Upper lobe of left lung (tissue), 4 donors: ENCODE measurements at regions not wholly inside any gene's neighbourhood (a gene's known extent, or its start where the extent isn't known, plus 50 kb on each side); places are given as distances from the start of the nearest gene placed in this dataset.

Experiments used
- CTCF ChIP-seq, 6 experiments: fragments of 450-650 bp in 4 of 6; fragments of 200-600 bp in 2 of 6; sonication (generic) in 2 of 6; IDR thresholded peaks; one replicate each; pipeline ENCODE4 v1.5.1; 2016 to 2019; ENCODE audit warnings: antibody characterized with exemption in 6 of 6
- POLR2A ChIP-seq, 4 donors: fragments of 450-650 bp; IDR thresholded peaks; one replicate each; pipeline ENCODE4 v1.5.1; 2016 to 2017; ENCODE audit warnings: antibody characterized with exemption in 4 of 4, mild to moderate bottlenecking in 2 of 4

- no peak for TF ChIP-seq CTCF (IDR thresholded peaks at IDR 0.05)
- TF ChIP-seq POLR2A (IDR thresholded peaks at IDR 0.05): no peak
Observed at GRCh38 chr9:31774571-31774970, 609.9 kb upstream of the ACO1 start.
